Erythroblast (primary cell): ENCODE measurements at regions not wholly inside any gene's neighbourhood (a gene's known extent, or its start where the extent isn't known, plus 50 kb on each side); places are given as distances from the start of the nearest gene placed in this dataset.

ENCODE experiments used
- GATA1 ChIP-seq: IDR thresholded peaks from 2 replicates; pipeline ENCODE4 v1.6.1; 2011; ENCODE audit warnings: low read depth, mild to moderate bottlenecking, control low read depth, low read length, moderate library complexity
- POLR2A ChIP-seq: IDR thresholded peaks from 2 replicates; pipeline ENCODE4 v1.6.1; 2011; ENCODE audit warnings: mild to moderate bottlenecking, low read length

GRCh38 chr2:147365622-147366021, 479.2 kb upstream of the ACVR2A start:
- TF ChIP-seq POLR2A (no peak), GATA1 (no peak)
